Breast epithelium (tissue), 4 donors: ENCODE measurements at regions not wholly inside any gene's neighbourhood (a gene's known extent, or its start where the extent isn't known, plus 50 kb on each side); places are given as distances from the start of the nearest gene placed in this dataset.

ENCODE experiments used
- DNase-seq, 2 donors: peaks; one replicate each; pipeline ENCODE4 v3.0.0-alpha.2; 2019; ENCODE audit warnings: low spot score in 2 of 2
- H3K27ac ChIP-seq, 2 donors: fragments of 200-600 bp; sonication (generic) in 1 of 2; one replicate each; pipeline ENCODE4 v1.5.1; 2016 to 2019; ENCODE audit warnings: mild to moderate bottlenecking in 1 of 2
- H3K27me3 ChIP-seq, 2 donors: fragments of 200-600 bp; sonication (generic) in 1 of 2; one replicate each; pipeline versions ENCODE4 v1.5.1 to v1.6.0; 2017 to 2019; ENCODE audit warnings: control low read depth in 1 of 2, mild to moderate bottlenecking in 1 of 2
- H3K36me3 ChIP-seq: fragments of 200-600 bp; one replicate; pipeline ENCODE4 v1.5.1; 2019
- H3K4me1 ChIP-seq, 2 donors: fragments of 200-600 bp; sonication (generic); one replicate each; pipeline ENCODE4 v1.5.1; 2016 to 2019; ENCODE audit warnings: control low read depth in 1 of 2
- H3K4me3 ChIP-seq, 3 donors: fragments of 200-600 bp; sonication (generic); 1 replicate in 2 of 3; 2 replicates in 1 of 3; pipeline ENCODE4 v1.5.1; 2016 to 2019; ENCODE audit warnings: mild to moderate bottlenecking in 3 of 3, moderate library complexity in 2 of 3
- H3K9me3 ChIP-seq, 2 donors: fragments of 200-600 bp; sonication (generic) in 1 of 2; one replicate each; pipeline ENCODE4 v1.5.1; 2016 to 2019; ENCODE audit warnings: control low read depth in 1 of 2
- CTCF ChIP-seq, 3 donors: fragments of 450-650 bp; IDR thresholded peaks; one replicate each; pipeline ENCODE4 v1.5.1; 2016 to 2017; ENCODE audit warnings: antibody characterized with exemption in 3 of 3, mild to moderate bottlenecking in 3 of 3, moderate library complexity in 3 of 3
- POLR2A ChIP-seq: fragments of 450-650 bp; IDR thresholded peaks from one replicate; pipeline ENCODE4 v1.6.1; 2016; ENCODE audit warnings: antibody characterized with exemption, mild to moderate bottlenecking, moderate library complexity
- POLR2AphosphoS5 ChIP-seq, 3 donors: sonication (generic); formaldehyde crosslinking; IDR thresholded peaks; one replicate each; pipeline ENCODE4 v1.6.1; 2017; ENCODE audit warnings: antibody characterized with exemption in 3 of 3
- intact Hi-C: fragments of 100-400 bp; cut with DNase I; formaldehyde crosslinking; loops from one replicate; pipeline ENCODE4 v1.15.1; 2023; ENCODE audit warnings: low total_unique reads

- TF ChIP-seq POLR2A (no peak), POLR2AphosphoS5 (IDR thresholded peaks at IDR 0.05) (no peak), CTCF (IDR thresholded peaks at IDR 0.05) (no peak)
- Histone ChIP-seq H3K4me3 (no peak overlapping the region), H3K27ac (no peak overlapping the region), H3K27me3 (peaks cover 0 to 3% of the 10 kb centered on the region in 2 donors), H3K36me3 (no peaks in the 10 kb centered on the region), H3K4me1 (no peaks in the 10 kb centered on the region), H3K9me3 (peaks cover 6 to 8% of the 10 kb centered on the region in 2 donors)
- no peak for DNase-seq
- intact Hi-C loops, result no loop called here
Observed at GRCh38 chr7:69134316-69134715, 464.0 kb upstream of the AUTS2 start.

DNA sequence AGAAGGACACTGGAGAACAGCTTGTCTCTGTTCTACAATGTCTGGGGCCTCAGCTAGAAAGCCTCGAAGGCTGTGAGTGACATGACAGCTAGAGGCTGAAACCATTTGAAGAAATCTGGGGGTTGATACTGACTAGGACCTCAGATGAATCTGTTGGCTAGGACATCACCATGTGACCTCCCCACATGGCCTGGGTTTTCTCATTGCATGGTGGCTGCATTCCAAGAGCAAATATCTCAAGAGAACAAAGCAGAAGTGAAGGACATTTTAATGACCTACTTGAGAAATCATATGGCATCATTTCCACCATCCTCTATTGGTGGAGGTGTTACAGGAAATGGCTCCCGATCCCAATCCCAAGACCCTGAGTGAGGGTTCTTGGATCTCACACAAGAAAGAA is 450.6 kb upstream of the AUTS2 start:
- Histone ChIP-seq H3K4me1 (no peaks in the 10 kb centered on the region), H3K9me3 (no peaks in the 10 kb centered on the region), H3K4me3 (no peak overlapping the region), H3K27ac (no peak overlapping the region), H3K27me3 (no peaks in the 10 kb centered on the region), H3K36me3 (no peaks in the 10 kb centered on the region)
- intact Hi-C loops, result no loop called here
- DNase-seq, result no peak
- no peak for TF ChIP-seq POLR2AphosphoS5 (IDR thresholded peaks at IDR 0.05)
- no peak for TF ChIP-seq CTCF (IDR thresholded peaks at IDR 0.05)
- TF ChIP-seq POLR2A, result no peak

DNA sequence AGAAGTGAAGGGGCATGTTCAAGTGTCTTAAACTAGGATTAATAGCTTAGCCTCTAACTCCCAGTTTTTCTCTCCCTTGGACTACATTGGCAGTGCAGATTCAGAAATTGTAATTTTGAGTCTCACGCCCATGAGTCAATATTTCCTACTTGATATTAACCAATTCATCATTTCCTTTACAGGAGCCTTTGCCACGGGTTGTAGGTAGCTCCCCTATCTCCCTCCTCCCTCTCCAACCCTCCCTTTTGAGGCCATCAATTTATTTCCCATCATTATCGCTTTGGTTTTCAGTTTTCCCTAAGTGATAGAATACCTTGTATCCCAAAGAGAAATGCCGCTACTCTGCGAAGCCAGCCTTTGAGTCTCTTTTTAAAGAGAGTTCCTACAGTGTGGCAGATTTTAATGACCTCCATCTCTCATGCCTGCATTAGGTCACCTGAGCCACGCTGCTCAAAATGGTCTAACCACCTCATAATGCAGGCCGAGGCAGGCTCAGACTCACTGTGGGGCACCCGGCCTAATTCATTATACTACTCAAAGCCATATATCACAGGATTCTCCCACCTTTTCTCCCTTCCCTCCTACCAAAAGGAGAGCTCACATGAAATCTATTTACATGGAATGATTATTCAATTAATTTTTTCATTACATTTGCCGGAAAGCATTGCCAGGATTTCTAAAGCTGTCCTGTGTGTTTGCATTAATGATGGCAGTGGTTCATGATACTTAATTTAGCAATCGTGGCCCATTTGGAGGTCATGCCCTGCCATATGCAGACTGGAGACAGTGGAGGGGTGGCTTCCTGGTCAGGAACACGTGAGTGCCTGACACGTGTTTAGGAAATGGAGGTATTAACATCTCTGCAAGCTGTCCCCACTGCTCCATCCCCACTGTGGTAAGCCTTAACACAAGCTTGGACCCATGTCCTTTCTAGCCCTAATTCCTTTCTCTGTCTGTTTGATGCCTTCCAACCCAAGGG is 448.2 kb upstream of the AUTS2 start:
- Histone ChIP-seq H3K9me3 (no peaks in the 10 kb centered on the region), H3K27me3 (no peaks in the 10 kb centered on the region), H3K4me1 (no peaks in the 10 kb centered on the region), H3K27ac (no peak overlapping the region), H3K36me3 (no peaks in the 10 kb centered on the region), H3K4me3 (no peak overlapping the region)
- TF ChIP-seq POLR2A, result no peak
- TF ChIP-seq POLR2AphosphoS5 (IDR thresholded peaks at IDR 0.05), result no peak
- no peak for TF ChIP-seq CTCF (IDR thresholded peaks at IDR 0.05)
- DNase-seq, result no peak
- intact Hi-C loops, result no loop called here

DNA sequence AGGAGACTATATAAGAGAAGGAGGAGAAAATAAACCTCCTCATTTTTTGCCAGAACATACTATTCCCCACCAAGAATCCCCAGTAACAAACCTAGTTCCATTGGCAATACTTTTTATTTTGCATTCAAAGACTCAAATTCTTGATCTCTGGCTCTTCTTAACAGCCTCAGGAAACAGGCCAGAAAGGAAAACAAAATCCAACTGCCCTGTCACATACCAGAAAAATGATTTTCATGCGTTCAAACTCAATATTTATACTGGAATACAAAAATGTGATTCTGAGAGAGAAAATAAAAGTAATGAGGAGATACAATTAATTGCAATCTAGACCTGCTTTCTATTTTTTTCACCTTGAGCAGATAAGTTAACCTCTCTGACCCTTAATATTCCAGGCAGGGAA is 435.9 kb upstream of the AUTS2 start:
- Histone ChIP-seq H3K27me3 (no peaks in the 10 kb centered on the region), H3K27ac (no peak overlapping the region), H3K4me3 (no peak overlapping the region), H3K36me3 (no peaks in the 10 kb centered on the region), H3K9me3 (no peaks in the 10 kb centered on the region), H3K4me1 (no peaks in the 10 kb centered on the region)
- DNase-seq, result no peak
- intact Hi-C loops, result no loop called here
- TF ChIP-seq POLR2A (no peak), CTCF (IDR thresholded peaks at IDR 0.05) (no peak)

DNA sequence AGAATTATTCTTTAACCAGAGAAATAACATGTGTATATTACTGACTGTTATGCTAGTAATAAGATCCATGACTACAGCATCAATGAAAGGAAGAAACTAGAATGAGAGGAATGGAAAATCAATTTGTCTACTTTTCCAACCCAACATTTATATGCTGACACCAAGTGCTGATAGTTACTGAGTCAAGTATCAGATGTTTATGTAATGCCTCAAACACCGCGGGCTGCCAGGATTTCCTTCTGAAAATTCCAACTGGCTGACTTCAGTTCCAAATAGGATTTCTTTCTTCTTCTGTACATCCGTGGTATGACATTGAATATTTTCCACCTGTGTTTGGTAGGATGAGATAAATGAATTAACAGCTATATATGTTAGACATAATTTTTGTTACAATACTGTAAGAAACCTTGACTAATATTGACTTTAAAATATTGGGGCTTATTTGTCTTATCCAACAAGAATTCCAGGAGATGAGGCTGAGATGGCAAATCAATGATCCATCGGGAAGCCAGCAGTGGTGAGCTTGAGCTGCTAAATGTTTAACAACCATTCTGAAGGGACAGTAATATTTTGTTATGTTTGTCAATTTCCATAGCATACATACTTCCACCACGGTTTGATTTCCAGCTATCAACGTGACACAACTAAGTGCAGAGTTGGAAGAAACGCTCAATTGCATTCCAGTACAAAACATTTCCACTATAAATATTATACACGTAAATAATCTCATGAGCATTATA is 435.2 kb upstream of the AUTS2 start:
- H3K4me1 ChIP-seq, result no peaks in the 10 kb centered on the region
- intact Hi-C loops, result no loop called here
- H3K27me3 ChIP-seq, result no peaks in the 10 kb centered on the region
- TF ChIP-seq CTCF (IDR thresholded peaks at IDR 0.05), result no peak
- no peak for TF ChIP-seq POLR2AphosphoS5 (IDR thresholded peaks at IDR 0.05)
- TF ChIP-seq POLR2A, result no peak
- H3K36me3 ChIP-seq, result no peaks in the 10 kb centered on the region
- H3K9me3 ChIP-seq, result no peaks in the 10 kb centered on the region
- no peak overlapping the region for H3K4me3 ChIP-seq
- no peak overlapping the region for H3K27ac ChIP-seq
- no peak for DNase-seq
